ENCODE measurements at regions not wholly inside any gene's neighbourhood (a gene's known extent, or its start where the extent isn't known, plus 50 kb on each side); places are given as distances from the start of the nearest gene placed in this dataset.

DNA sequence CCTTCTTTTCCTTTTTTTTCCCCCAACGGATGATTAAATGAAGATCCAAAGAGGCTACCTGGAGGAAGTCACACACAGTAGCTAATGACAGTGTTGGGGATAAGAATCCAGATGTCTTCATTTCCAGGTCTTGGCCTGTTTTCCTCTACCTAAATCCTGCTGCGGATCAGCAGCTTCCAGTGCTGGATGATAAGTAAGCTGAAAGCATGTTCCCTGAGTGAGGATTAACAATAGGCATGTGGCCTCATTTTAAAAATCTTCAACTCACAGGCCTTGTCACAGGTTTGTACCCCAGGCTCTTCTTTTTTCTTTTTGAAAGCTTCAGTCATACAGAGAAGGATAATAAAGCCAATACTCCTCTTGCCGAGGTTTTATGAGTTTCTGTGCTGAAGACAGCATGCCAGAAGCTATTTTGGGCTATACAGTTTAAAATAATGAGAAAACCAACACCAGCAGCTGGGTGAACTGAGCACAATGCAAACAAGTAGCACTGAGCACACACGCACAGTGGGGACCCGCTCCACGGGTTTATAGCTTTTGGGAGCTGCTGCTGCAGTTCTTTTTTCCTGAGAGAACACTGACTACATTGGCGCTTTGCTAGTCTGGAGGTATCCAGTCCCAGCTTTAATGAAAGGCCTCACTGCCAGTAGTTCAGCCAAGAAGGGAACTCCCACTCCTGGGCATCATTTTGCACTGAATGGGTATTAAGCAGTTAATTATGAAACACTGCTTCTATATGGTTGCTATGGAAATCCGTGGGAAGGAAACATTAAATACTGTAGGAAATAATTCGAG, 184.2 kb upstream of the CTSO start:
- H3K36me3 ChIP-seq (replicated peaks), result no peaks in the 10 kb centered on the region
- in situ Hi-C loops (cut with HindIII; ENCODE audit: low pct_ligation_motif_present, low sequenced_read_pairs), result no loop called here
- DNase-seq, result no peak
- TF ChIP-seq, protein P1, sequence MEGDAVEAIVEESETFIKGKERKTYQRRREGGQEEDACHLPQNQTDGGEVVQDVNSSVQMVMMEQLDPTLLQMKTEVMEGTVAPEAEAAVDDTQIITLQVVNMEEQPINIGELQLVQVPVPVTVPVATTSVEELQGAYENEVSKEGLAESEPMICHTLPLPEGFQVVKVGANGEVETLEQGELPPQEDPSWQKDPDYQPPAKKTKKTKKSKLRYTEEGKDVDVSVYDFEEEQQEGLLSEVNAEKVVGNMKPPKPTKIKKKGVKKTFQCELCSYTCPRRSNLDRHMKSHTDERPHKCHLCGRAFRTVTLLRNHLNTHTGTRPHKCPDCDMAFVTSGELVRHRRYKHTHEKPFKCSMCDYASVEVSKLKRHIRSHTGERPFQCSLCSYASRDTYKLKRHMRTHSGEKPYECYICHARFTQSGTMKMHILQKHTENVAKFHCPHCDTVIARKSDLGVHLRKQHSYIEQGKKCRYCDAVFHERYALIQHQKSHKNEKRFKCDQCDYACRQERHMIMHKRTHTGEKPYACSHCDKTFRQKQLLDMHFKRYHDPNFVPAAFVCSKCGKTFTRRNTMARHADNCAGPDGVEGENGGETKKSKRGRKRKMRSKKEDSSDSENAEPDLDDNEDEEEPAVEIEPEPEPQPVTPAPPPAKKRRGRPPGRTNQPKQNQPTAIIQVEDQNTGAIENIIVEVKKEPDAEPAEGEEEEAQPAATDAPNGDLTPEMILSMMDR (IDR thresholded peaks at IDR 0.05; ENCODE audit: low read depth, low read length, missing control alignments), result no peak
- H3K27me3 ChIP-seq (replicated peaks), result no peaks in the 10 kb centered on the region
- H3K27ac ChIP-seq, result no peak overlapping the region
- H3K4me3 ChIP-seq (ENCODE audit: low read depth, low read length), result no peak overlapping the region

DNA sequence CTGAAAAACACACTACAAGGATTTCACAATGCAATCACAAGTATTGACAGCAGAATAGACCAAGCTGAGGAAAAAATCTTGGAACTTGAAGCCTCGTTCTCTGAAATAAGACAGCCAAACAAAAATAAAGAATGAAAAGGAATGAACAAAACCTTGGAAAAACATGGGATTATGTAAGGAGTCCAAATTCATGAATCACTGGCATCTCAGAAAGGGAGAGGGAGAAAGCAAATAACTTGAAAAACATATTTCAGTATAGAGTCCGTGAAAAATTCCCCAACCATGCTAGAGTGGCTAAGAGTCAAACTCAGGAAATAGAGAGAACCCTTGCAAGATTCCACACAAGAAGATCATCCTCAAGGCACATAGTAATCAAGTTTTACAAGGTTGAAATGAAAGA, 178.5 kb upstream of the CTSO start:
- Histone ChIP-seq H3K27me3 (replicated peaks) (no peaks in the 10 kb centered on the region), H3K36me3 (replicated peaks) (no peaks in the 10 kb centered on the region), H3K27ac (no peak overlapping the region), H3K4me3 (ENCODE audit: low read depth, low read length) (no peak overlapping the region)
- in situ Hi-C loops (cut with HindIII; ENCODE audit: low pct_ligation_motif_present, low sequenced_read_pairs), result no loop called here
- no peak for DNase-seq
- TF ChIP-seq, protein P1 (IDR thresholded peaks at IDR 0.05; ENCODE audit: low read depth, low read length, missing control alignments), result no peak

DNA sequence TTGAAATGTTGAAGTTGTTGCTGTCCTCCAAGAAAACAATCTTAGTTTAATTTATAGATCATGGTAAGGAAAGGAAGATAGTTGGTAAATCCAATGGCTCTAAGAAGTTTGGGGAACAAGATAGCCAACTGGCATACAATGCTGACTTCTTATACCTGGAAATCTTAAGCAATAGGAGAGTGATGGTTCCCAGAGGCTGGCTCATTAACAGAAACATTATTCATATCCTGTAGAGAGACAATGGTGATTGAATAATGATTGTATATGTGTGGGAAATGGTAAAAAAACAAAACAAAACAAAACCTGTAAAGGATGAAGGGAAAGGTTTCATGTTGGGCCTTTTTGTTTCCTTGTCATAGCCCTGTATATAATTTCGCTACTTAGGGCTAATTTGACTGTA, 174.9 kb upstream of the CTSO start:
- DNase-seq, result no peak
- Histone ChIP-seq H3K4me3 (ENCODE audit: low read depth, low read length) (no peak overlapping the region), H3K27me3 (replicated peaks) (no peaks in the 10 kb centered on the region), H3K36me3 (replicated peaks) (no peaks in the 10 kb centered on the region), H3K27ac (no peak overlapping the region)
- TF ChIP-seq, protein P1 (IDR thresholded peaks at IDR 0.05; ENCODE audit: low read depth, low read length, missing control alignments), result no peak
- in situ Hi-C loops (cut with HindIII; ENCODE audit: low pct_ligation_motif_present, low sequenced_read_pairs), result no loop called here

DNA sequence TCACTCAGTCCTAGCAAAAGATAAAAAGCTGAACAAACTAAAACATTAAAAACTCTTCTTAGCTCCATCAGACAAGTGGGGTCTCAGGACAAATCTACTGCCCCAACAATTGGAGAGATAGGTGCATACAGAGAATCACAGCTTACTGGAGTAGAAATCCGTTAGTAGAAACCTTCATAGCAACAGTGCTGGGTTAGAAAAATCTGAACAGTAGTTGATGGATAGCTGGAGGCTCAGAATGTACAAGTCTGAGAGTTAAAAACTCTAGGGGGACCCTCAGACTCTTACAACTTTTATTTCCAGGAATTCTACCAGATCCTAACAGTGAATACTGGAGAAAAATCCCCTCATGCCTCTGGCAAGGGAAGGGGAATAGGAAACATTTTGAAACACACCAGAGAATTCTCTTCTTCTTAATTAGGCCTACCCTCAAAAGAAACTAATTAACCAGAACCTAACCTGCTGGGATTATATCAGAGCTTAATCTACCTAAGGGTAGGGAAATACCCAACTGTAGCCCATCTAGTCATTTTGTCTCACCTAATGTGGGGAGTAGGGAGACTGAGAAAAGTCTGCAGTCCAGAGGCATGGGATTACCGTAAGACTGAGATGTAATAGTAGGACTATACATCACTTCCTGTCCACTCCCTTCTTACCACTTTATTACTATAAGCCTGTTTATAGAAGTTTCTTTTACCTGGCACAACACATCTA, 165.0 kb upstream of the CTSO start:
- no peak overlapping the region for H3K4me3 ChIP-seq (ENCODE audit: low read depth, low read length)
- DNase-seq, result no peak
- TF ChIP-seq, protein P1 (IDR thresholded peaks at IDR 0.05; ENCODE audit: low read depth, low read length, missing control alignments), result no peak
- in situ Hi-C loops (cut with HindIII; ENCODE audit: low pct_ligation_motif_present, low sequenced_read_pairs), result no loop called here
- no peaks in the 10 kb centered on the region for H3K27me3 ChIP-seq (replicated peaks)
- no peaks in the 10 kb centered on the region for H3K36me3 ChIP-seq (replicated peaks)
- no peak overlapping the region for H3K27ac ChIP-seq

DNA sequence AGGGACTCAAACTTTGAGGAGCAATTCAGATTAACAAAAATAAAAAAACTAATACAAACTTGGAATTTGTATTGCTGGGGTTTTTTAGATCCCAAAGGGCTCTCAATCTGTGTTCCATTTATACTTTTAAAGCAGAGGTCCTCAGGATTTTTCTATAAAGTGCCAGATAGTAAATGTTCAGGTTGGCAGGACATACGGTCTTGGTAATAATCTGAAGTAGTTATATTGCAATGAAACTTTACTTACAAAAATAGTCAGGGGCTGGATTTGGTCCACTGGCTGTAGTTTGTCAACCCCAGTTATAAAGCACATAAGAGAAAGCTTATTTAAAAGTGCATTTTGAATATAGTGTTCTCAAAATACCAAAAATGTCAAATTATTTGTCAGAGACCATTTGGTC, 164.1 kb upstream of the CTSO start:
- no peak for DNase-seq
- TF ChIP-seq, protein P1 (IDR thresholded peaks at IDR 0.05; ENCODE audit: low read depth, low read length, missing control alignments), result no peak
- Histone ChIP-seq H3K27me3 (replicated peaks) (no peaks in the 10 kb centered on the region), H3K4me3 (ENCODE audit: low read depth, low read length) (no peak overlapping the region), H3K27ac (no peak overlapping the region), H3K36me3 (replicated peaks) (no peaks in the 10 kb centered on the region)
- in situ Hi-C loops (cut with HindIII; ENCODE audit: low pct_ligation_motif_present, low sequenced_read_pairs), result no loop called here

All from brain microvascular endothelial cell (primary cell).